ENCODE measurements at regions not wholly inside any gene's neighbourhood (a gene's known extent, or its start where the extent isn't known, plus 50 kb on each side); places are given as distances from the start of the nearest gene placed in this dataset.

DNA sequence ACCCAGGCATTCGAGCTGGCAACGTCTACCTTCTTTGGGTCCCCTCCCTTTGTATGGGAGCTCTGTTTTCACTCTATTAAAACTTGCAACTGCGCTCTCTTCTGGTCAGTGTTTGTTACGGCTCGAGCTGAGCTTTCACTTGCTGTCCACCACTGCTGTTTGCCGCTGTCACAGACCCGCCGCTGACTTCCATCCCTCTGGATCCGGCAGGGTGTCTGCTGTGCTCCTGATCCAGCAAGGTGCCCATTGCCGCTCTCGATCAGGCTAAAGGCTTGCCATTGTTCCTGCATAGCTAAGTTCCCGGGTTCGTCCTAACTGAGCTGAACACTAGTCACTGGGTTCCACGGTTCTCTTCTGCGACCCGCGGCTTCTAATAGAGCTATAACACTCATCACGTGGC, 183.5 kb upstream of the GALNTL6 start:
- H3K27me3 ChIP-seq (ENCODE audit: control insufficient read depth, extremely low read depth, insufficient read depth, low read length) = no peaks in the 10 kb centered on the region
- no peaks in the 10 kb centered on the region for H4K20me1 ChIP-seq (ENCODE audit: control insufficient read depth, extremely low read depth, insufficient read depth, low read length)
- H3K4me2 ChIP-seq (ENCODE audit: control insufficient read depth, extremely low read depth, insufficient read depth, low read depth, low read length) = no peak overlapping the region
- H3K9me1 ChIP-seq (ENCODE audit: control insufficient read depth, extremely low read depth, insufficient read depth, low read length) = no peaks in the 10 kb centered on the region
- FAIRE-seq = no peak
- H3K4me3 ChIP-seq (ENCODE audit: control insufficient read depth in 2 of 3, extremely low read depth in 1 of 3, insufficient read depth in 2 of 3, low read depth in 1 of 3, low read length in 3 of 3) = no peak overlapping the region
- no peaks in the 10 kb centered on the region for H3K79me2 ChIP-seq (ENCODE audit: control insufficient read depth, insufficient read depth, low read length)
- H3K9me3 ChIP-seq (ENCODE audit: control insufficient read depth, low read depth, low read length) = no peaks in the 10 kb centered on the region
- no peaks in the 10 kb centered on the region for H3K4me1 ChIP-seq (ENCODE audit: control insufficient read depth, extremely low read depth, insufficient read depth, low read length)
- no peak overlapping the region for H3K9ac ChIP-seq (ENCODE audit: control insufficient read depth, extremely low read depth, insufficient read depth, low read length)
- dilution Hi-C loops (cut with MboI; ENCODE audit: extremely low pct_ligation_motif_present, low sequenced_read_pairs) = no loop called here
- no peak overlapping the region for H2AFZ ChIP-seq (ENCODE audit: control insufficient read depth, low read length)
- no peak for DNase-seq (ENCODE audit: low read depth, low spot score)
- no peak overlapping the region for H3K27ac ChIP-seq (ENCODE audit: control insufficient read depth, insufficient read depth, low read length)
- H3K36me3 ChIP-seq (ENCODE audit: control insufficient read depth in 2 of 2, extremely low read depth in 1 of 2, insufficient read depth in 2 of 2, low read length in 2 of 2) = no peaks in the 10 kb centered on the region
- TF ChIP-seq, protein P1, sequence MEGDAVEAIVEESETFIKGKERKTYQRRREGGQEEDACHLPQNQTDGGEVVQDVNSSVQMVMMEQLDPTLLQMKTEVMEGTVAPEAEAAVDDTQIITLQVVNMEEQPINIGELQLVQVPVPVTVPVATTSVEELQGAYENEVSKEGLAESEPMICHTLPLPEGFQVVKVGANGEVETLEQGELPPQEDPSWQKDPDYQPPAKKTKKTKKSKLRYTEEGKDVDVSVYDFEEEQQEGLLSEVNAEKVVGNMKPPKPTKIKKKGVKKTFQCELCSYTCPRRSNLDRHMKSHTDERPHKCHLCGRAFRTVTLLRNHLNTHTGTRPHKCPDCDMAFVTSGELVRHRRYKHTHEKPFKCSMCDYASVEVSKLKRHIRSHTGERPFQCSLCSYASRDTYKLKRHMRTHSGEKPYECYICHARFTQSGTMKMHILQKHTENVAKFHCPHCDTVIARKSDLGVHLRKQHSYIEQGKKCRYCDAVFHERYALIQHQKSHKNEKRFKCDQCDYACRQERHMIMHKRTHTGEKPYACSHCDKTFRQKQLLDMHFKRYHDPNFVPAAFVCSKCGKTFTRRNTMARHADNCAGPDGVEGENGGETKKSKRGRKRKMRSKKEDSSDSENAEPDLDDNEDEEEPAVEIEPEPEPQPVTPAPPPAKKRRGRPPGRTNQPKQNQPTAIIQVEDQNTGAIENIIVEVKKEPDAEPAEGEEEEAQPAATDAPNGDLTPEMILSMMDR (optimal IDR thresholded peaks at IDR 0.05 in 1 of 3, IDR thresholded peaks at IDR 0.05 in 1 of 3, conservative IDR thresholded peaks at IDR 0.05 in 1 of 3; ENCODE audit: extremely low read depth in 1 of 3, insufficient read depth in 2 of 3, low read length in 3 of 3) = no peak
- no peak for TF ChIP-seq EZH2 (IDR thresholded peaks at IDR 0.05; ENCODE audit: low read length)

DNA sequence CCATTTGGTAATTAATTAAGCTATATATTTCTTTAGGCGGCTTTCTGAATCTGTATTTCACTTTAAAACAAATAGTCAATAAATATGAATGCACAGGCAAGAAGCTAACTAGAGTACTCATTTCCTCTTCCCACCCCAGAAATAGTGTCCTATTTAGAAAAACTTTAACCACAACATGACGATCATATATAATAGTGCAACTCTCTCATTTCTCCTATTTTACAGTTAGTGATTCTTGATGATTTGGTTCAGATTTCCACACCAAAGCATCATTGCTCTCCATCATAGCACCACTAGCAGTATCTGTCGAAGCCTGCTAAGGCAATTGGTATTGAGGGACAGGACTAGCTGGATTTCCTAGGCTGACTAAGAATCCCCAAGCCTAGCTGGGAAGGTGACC, 184.0 kb upstream of the GALNTL6 start:
- Histone ChIP-seq H3K27ac (ENCODE audit: control insufficient read depth, insufficient read depth, low read length) (no peak overlapping the region), H3K9ac (ENCODE audit: control insufficient read depth, extremely low read depth, insufficient read depth, low read length) (no peak overlapping the region), H3K4me2 (ENCODE audit: control insufficient read depth, extremely low read depth, insufficient read depth, low read depth, low read length) (no peak overlapping the region), H2AFZ (ENCODE audit: control insufficient read depth, low read length) (no peak overlapping the region), H3K27me3 (ENCODE audit: control insufficient read depth, extremely low read depth, insufficient read depth, low read length) (no peaks in the 10 kb centered on the region), H4K20me1 (ENCODE audit: control insufficient read depth, extremely low read depth, insufficient read depth, low read length) (no peaks in the 10 kb centered on the region), H3K4me1 (ENCODE audit: control insufficient read depth, extremely low read depth, insufficient read depth, low read length) (no peaks in the 10 kb centered on the region), H3K9me3 (ENCODE audit: control insufficient read depth, low read depth, low read length) (no peaks in the 10 kb centered on the region), H3K9me1 (ENCODE audit: control insufficient read depth, extremely low read depth, insufficient read depth, low read length) (no peaks in the 10 kb centered on the region), H3K79me2 (ENCODE audit: control insufficient read depth, insufficient read depth, low read length) (no peaks in the 10 kb centered on the region), H3K4me3 (ENCODE audit: control insufficient read depth in 2 of 3, extremely low read depth in 1 of 3, insufficient read depth in 2 of 3, low read depth in 1 of 3, low read length in 3 of 3) (no peak overlapping the region), H3K36me3 (ENCODE audit: control insufficient read depth in 2 of 2, extremely low read depth in 1 of 2, insufficient read depth in 2 of 2, low read length in 2 of 2) (no peaks in the 10 kb centered on the region)
- DNase-seq (ENCODE audit: low read depth, low spot score) = no peak
- dilution Hi-C loops (cut with MboI; ENCODE audit: extremely low pct_ligation_motif_present, low sequenced_read_pairs) = no loop called here
- TF ChIP-seq, protein P1 (optimal IDR thresholded peaks at IDR 0.05 in 1 of 3, IDR thresholded peaks at IDR 0.05 in 1 of 3, conservative IDR thresholded peaks at IDR 0.05 in 1 of 3; ENCODE audit: extremely low read depth in 1 of 3, insufficient read depth in 2 of 3, low read length in 3 of 3) = no peak
- no peak for TF ChIP-seq EZH2 (IDR thresholded peaks at IDR 0.05; ENCODE audit: low read length)
- no peak for FAIRE-seq
